RWPE2 (cell line): ENCODE measurements at regions not wholly inside any gene's neighbourhood (a gene's known extent, or its start where the extent isn't known, plus 50 kb on each side); places are given as distances from the start of the nearest gene placed in this dataset.

ENCODE experiments used
- ATAC-seq: fragments of 200-7000 bp; cut with Tn5 transposase; 3 replicates; pipeline ENCODE4 v1.9.1; 2021; ENCODE audit warnings: low read depth
- DNase-seq: peaks from one replicate; pipeline ENCODE4 v3.0.0-alpha.2; 2020; ENCODE audit warnings: low spot score
- H3K27ac ChIP-seq: fragments of 450-650 bp; 2 replicates; pipeline ENCODE4 v1.5.1; 2017; ENCODE audit warnings: mild to moderate bottlenecking; ENCODE audit not compliant: poor library complexity, severe bottlenecking
- H3K27me3 ChIP-seq: fragments of 250-450 bp; sonication (Bioruptor Pico); 2 replicates; pipeline ENCODE4 v1.5.1; 2021; ENCODE audit warnings: mild to moderate bottlenecking, moderate library complexity; ENCODE audit not compliant: insufficient read depth, poor library complexity, severe bottlenecking
- H3K36me3 ChIP-seq: fragments of 250-450 bp; sonication (Bioruptor Pico); 2 replicates; pipeline ENCODE4 v1.5.1; 2020; ENCODE audit warnings: low read depth, mild to moderate bottlenecking, moderate library complexity
- H3K4me1 ChIP-seq: fragments of 250-450 bp; sonication (Bioruptor Pico); 2 replicates; pipeline ENCODE4 v1.5.1; 2021; ENCODE audit warnings: mild to moderate bottlenecking, moderate library complexity; ENCODE audit not compliant: insufficient read depth, poor library complexity, severe bottlenecking
- H3K4me3 ChIP-seq: fragments of 250-450 bp; sonication (Bioruptor Pico); 2 replicates; pipeline ENCODE4 v1.5.1; 2021; ENCODE audit warnings: mild to moderate bottlenecking, moderate library complexity; ENCODE audit not compliant: severe bottlenecking
- H3K9me3 ChIP-seq: fragments of 250-450 bp; sonication (Bioruptor Pico); 2 replicates; pipeline ENCODE4 v1.5.1; 2021; ENCODE audit warnings: mild to moderate bottlenecking, moderate library complexity; ENCODE audit not compliant: severe bottlenecking
- TF ChIP-seq, protein P1 (sequence below): fragments of 450-650 bp; IDR thresholded peaks from one replicate; pipeline ENCODE4 v1.5.1; 2017; ENCODE audit warnings: mild to moderate bottlenecking, moderate library complexity; ENCODE audit not compliant: poor library complexity, severe bottlenecking

- H3K27ac ChIP-seq = no peak overlapping the region
- TF ChIP-seq, protein P1, sequence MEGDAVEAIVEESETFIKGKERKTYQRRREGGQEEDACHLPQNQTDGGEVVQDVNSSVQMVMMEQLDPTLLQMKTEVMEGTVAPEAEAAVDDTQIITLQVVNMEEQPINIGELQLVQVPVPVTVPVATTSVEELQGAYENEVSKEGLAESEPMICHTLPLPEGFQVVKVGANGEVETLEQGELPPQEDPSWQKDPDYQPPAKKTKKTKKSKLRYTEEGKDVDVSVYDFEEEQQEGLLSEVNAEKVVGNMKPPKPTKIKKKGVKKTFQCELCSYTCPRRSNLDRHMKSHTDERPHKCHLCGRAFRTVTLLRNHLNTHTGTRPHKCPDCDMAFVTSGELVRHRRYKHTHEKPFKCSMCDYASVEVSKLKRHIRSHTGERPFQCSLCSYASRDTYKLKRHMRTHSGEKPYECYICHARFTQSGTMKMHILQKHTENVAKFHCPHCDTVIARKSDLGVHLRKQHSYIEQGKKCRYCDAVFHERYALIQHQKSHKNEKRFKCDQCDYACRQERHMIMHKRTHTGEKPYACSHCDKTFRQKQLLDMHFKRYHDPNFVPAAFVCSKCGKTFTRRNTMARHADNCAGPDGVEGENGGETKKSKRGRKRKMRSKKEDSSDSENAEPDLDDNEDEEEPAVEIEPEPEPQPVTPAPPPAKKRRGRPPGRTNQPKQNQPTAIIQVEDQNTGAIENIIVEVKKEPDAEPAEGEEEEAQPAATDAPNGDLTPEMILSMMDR = no peak
- ATAC-seq = no peak
- no peaks in the 10 kb centered on the region for H3K9me3 ChIP-seq
- H3K36me3 ChIP-seq = no peaks in the 10 kb centered on the region
- no peaks in the 10 kb centered on the region for H3K4me1 ChIP-seq
- no peaks in the 10 kb centered on the region for H3K27me3 ChIP-seq
- no peak for DNase-seq
- H3K4me3 ChIP-seq = no peak overlapping the region
These were observed 64.8 kb downstream of the FAM43A start for GRCh38 chr3:194750491-194750828.

GRCh38 chr3:194755671-194756459, 70.2 kb downstream of the FAM43A start:
- H3K27ac ChIP-seq = no peak overlapping the region
- ATAC-seq = no peak
- H3K4me1 ChIP-seq = no peaks in the 10 kb centered on the region
- no peaks in the 10 kb centered on the region for H3K9me3 ChIP-seq
- no peak for DNase-seq
- no peaks in the 10 kb centered on the region for H3K27me3 ChIP-seq
- H3K4me3 ChIP-seq = no peak overlapping the region
- TF ChIP-seq, protein P1 = no peak
- no peaks in the 10 kb centered on the region for H3K36me3 ChIP-seq

DNA sequence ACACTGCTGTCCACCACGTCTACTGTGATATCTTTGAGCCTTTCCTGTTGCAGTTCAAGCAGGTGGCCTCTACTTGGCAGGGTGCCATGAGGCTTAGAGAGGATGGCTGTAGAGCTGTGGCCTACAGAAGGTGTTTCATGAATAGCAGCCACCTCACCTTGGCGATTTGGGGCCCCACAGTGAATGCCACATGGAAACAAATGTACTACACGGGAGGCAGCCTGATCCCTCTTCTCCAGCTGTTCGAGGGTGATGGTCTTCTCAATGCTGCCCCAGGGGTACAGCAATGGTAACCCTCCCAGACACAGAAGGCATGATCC, 70.7 kb downstream of the FAM43A start:
- H3K4me3 ChIP-seq = no peak overlapping the region
- H3K4me1 ChIP-seq = no peaks in the 10 kb centered on the region
- ATAC-seq (no peak), DNase-seq (no peak)
- no peaks in the 10 kb centered on the region for H3K9me3 ChIP-seq
- H3K27ac ChIP-seq = no peak overlapping the region
- no peaks in the 10 kb centered on the region for H3K27me3 ChIP-seq
- no peaks in the 10 kb centered on the region for H3K36me3 ChIP-seq
- TF ChIP-seq, protein P1 = no peak

DNA sequence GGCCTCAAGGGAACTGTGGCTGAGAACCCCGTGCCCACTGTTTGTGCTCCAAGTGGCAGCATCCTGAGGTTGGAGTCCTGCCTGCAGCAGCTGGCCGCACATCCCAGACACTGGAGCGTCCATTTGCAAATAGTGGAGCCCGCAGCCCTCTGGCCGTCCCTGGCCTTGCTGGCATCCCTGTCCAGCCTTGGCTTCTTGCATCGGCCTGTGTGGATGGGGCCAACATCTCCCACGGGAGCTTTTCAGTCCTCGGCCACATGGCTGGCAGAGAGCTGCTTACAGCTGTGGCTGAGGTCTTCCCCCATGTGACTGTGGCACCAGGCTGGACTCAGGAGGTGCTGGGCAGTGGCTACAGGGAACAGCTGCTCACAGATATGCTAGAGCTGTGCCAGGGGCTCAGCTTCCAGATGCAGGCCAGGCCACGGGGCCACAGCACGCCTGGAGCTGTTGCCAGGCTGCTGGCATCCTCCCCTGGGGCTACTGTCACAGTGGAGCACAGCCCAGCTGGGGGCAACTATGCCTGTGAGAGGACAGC, 71.2 kb downstream of the FAM43A start:
- Histone ChIP-seq H3K27me3 (no peaks in the 10 kb centered on the region), H3K4me3 (no peak overlapping the region), H3K4me1 (no peaks in the 10 kb centered on the region), H3K36me3 (no peaks in the 10 kb centered on the region), H3K27ac (no peak overlapping the region), H3K9me3 (no peaks in the 10 kb centered on the region)
- DNase-seq (no peak), ATAC-seq (no peak)
- TF ChIP-seq, protein P1 = no peak

DNA sequence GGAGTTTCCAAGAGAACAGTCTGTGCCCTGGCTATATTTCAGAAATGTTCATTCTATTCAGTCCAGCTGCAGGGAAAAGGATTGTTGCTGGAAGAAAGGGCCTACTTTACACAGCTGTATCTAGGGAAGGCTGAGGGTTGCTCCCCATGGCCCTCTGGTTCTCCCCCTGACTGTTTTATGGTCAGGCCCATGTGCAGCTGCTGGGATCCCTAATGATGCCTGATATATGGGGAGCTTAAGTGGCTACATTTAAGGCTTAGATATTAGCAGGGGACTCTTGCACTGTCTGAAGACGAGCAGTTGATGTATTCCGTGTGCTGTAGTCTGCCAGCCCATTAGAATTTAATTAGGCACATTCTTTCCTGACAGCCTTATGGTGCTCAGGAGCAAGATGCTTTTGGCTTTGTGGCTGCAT, 72.0 kb downstream of the FAM43A start:
- Histone ChIP-seq H3K4me3 (no peak overlapping the region), H3K36me3 (no peaks in the 10 kb centered on the region), H3K4me1 (no peaks in the 10 kb centered on the region), H3K9me3 (no peaks in the 10 kb centered on the region), H3K27me3 (no peaks in the 10 kb centered on the region), H3K27ac (no peak overlapping the region)
- TF ChIP-seq, protein P1 = no peak
- no peak for DNase-seq
- ATAC-seq = no peak
